GM12892 (cell line): ENCODE measurements at regions not wholly inside any gene's neighbourhood (a gene's known extent, or its start where the extent isn't known, plus 50 kb on each side); places are given as distances from the start of the nearest gene placed in this dataset.

ENCODE experiments used
- POLR2A ChIP-seq: IDR thresholded peaks from 2 replicates; pipeline ENCODE4 v1.6.1; 2011; ENCODE audit warnings: low read depth, low read length, control low read depth
- POLR2AphosphoS5 ChIP-seq: IDR thresholded peaks from 2 replicates; pipeline ENCODE4 v1.6.1; 2011; ENCODE audit warnings: low read depth, low read length, control low read depth

GRCh38 chr9:118630079-118630478 is 739.2 kb downstream of the BRINP1 start:
- TF ChIP-seq POLR2A: no peak
- no peak for TF ChIP-seq POLR2AphosphoS5
